Fibroblast of skin of back (primary cell): ENCODE measurements at regions not wholly inside any gene's neighbourhood (a gene's known extent, or its start where the extent isn't known, plus 50 kb on each side); places are given as distances from the start of the nearest gene placed in this dataset.
A peak's percentile ranks its signal among the peaks of the same experiment; 100 is the strongest.

Source experiments
- DNase-seq: peaks from one replicate; pipeline ENCODE4 v3.0.0-alpha.2; 2013

- DNase-seq, result no peak
Observed at GRCh38 chr22:49251371-49251770, 576.3 kb downstream of the BRD1 start.

- no peak for DNase-seq
Observed at GRCh38 chr22:49247194-49247924, 580.3 kb downstream of the BRD1 start.

GRCh38 chr22:49244466-49245420 is 582.9 kb downstream of the BRD1 start:
- no peak for DNase-seq

- no peak for DNase-seq
Observed at GRCh38 chr22:49243965-49244364, 583.7 kb downstream of the BRD1 start.

GRCh38 chr22:49243335-49243734 is 584.3 kb downstream of the BRD1 start:
- no peak for DNase-seq

GRCh38 chr22:49242480-49242879 is 585.2 kb downstream of the BRD1 start:
- no peak for DNase-seq

- no peak for DNase-seq
Observed at GRCh38 chr22:49241174-49241851, 586.4 kb downstream of the BRD1 start.

GRCh38 chr22:49240472-49240871 is 587.2 kb downstream of the BRD1 start:
- no peak for DNase-seq

- no peak for DNase-seq
Observed at GRCh38 chr22:49240016-49240380, 587.7 kb downstream of the BRD1 start.

- DNase-seq, result no peak
Observed at GRCh38 chr22:49239264-49240015, 588.2 kb downstream of the BRD1 start.

GRCh38 chr22:49238181-49239141 is 589.2 kb downstream of the BRD1 start:
- no peak for DNase-seq

- no peak for DNase-seq
Observed at GRCh38 chr22:49237703-49238102, 590.0 kb downstream of the BRD1 start.

- DNase-seq, result no peak
Observed at GRCh38 chr22:49237279-49237678, 590.4 kb downstream of the BRD1 start.

GRCh38 chr22:49236541-49237075 is 591.1 kb downstream of the BRD1 start:
- no peak for DNase-seq

GRCh38 chr22:49235463-49236300 is 592.0 kb downstream of the BRD1 start:
- DNase-seq, result no peak

- DNase-seq, result no peak
Observed at GRCh38 chr22:49234459-49234858, 593.2 kb downstream of the BRD1 start.

- no peak for DNase-seq
Observed at GRCh38 chr22:49233507-49234100, 594.1 kb downstream of the BRD1 start.

- no peak for DNase-seq
Observed at GRCh38 chr22:49232319-49233067, 595.2 kb downstream of the BRD1 start.

GRCh38 chr22:49230194-49230577 is 597.5 kb downstream of the BRD1 start:
- DNase-seq, result peak; percentile 12
